ENCODE measurements at regions not wholly inside any gene's neighbourhood (a gene's known extent, or its start where the extent isn't known, plus 50 kb on each side); places are given as distances from the start of the nearest gene placed in this dataset.

- peak; percentile 62 for DNase-seq (ENCODE audit: low spot score)
Observed at GRCh38 chr9:14428781-14429230, 114.9 kb upstream of the NFIB start.

- no peak for DNase-seq (ENCODE audit: low spot score)
Observed at GRCh38 chr9:14427419-14427818, 113.5 kb upstream of the NFIB start.

- DNase-seq (ENCODE audit: low spot score), result no peak
Observed at GRCh38 chr9:14424983-14425382, 111.0 kb upstream of the NFIB start.

GRCh38 chr9:14424289-14424688 is 110.3 kb upstream of the NFIB start:
- DNase-seq (ENCODE audit: low spot score), result no peak

GRCh38 chr9:14423815-14424261 is 109.9 kb upstream of the NFIB start:
- DNase-seq (ENCODE audit: low spot score), result peak; percentile 11

- DNase-seq (ENCODE audit: low spot score), result no peak
Observed at GRCh38 chr9:14421291-14421690, 107.3 kb upstream of the NFIB start.

GRCh38 chr9:14418941-14419937 is 105.3 kb upstream of the NFIB start:
- DNase-seq (ENCODE audit: low spot score), result no peak

GRCh38 chr9:14418301-14418940 is 104.5 kb upstream of the NFIB start:
- no peak for DNase-seq (ENCODE audit: low spot score)

- DNase-seq (ENCODE audit: low spot score), result no peak
Observed at GRCh38 chr9:14417237-14417636, 103.3 kb upstream of the NFIB start.

- peak; percentile 20 for DNase-seq (ENCODE audit: low spot score)
Observed at GRCh38 chr9:14415947-14416346, 102.0 kb upstream of the NFIB start.

GRCh38 chr9:14413812-14414211 is 99.9 kb upstream of the NFIB start:
- DNase-seq (ENCODE audit: low spot score), result no peak

- DNase-seq (ENCODE audit: low spot score), result no peak
Observed at GRCh38 chr9:14412775-14413174, 98.8 kb upstream of the NFIB start.

- DNase-seq (ENCODE audit: low spot score), result no peak
Observed at GRCh38 chr9:14406463-14406862, 92.5 kb upstream of the NFIB start.

GRCh38 chr9:14405176-14405706 is 91.3 kb upstream of the NFIB start:
- DNase-seq (ENCODE audit: low spot score), result no peak

GRCh38 chr9:14403081-14403480 is 89.1 kb upstream of the NFIB start:
- DNase-seq (ENCODE audit: low spot score), result no peak

- DNase-seq (ENCODE audit: low spot score), result no peak
Observed at GRCh38 chr9:14402583-14402982, 88.6 kb upstream of the NFIB start.

- DNase-seq (ENCODE audit: low spot score), result no peak
Observed at GRCh38 chr9:14401911-14402310, 88.0 kb upstream of the NFIB start.

- DNase-seq (ENCODE audit: low spot score), result peak; percentile 55
Observed at GRCh38 chr9:14400658-14400995, 86.7 kb upstream of the NFIB start.

GRCh38 chr9:14399756-14400657 is 86.1 kb upstream of the NFIB start:
- DNase-seq (ENCODE audit: low spot score), result no peak

- DNase-seq (ENCODE audit: low spot score), result no peak
Observed at GRCh38 chr9:14398473-14398872, 84.5 kb upstream of the NFIB start.

- DNase-seq (ENCODE audit: low spot score), result no peak
Observed at GRCh38 chr9:14396171-14396570, 82.2 kb upstream of the NFIB start.
